ENCODE measurements at regions not wholly inside any gene's neighbourhood (a gene's known extent, or its start where the extent isn't known, plus 50 kb on each side); places are given as distances from the start of the nearest gene placed in this dataset.

GRCh38 chr18:71541643-71542042, 1002.5 kb downstream of the CBLN2 start:
- no peak for TF ChIP-seq CTCF (IDR thresholded peaks at IDR 0.05; ENCODE audit: unreplicated experiment)
- Mint-ChIP-seq H3K4me3 (ENCODE audit: unreplicated experiment) (no peak overlapping the region), H3K27ac (ENCODE audit: unreplicated experiment) (no peak overlapping the region), H3K9me3 (ENCODE audit: unreplicated experiment) (peaks cover 22% of the 10 kb centered on the region), H3K27me3 (ENCODE audit: unreplicated experiment) (no peaks in the 10 kb centered on the region), H3K36me3 (ENCODE audit: low read depth, unreplicated experiment) (no peaks in the 10 kb centered on the region), H3K4me1 (ENCODE audit: unreplicated experiment) (no peaks in the 10 kb centered on the region)
- DNase-seq (ENCODE audit: low spot score), result no peak

GRCh38 chr18:71529703-71530303, 1014.3 kb downstream of the CBLN2 start:
- no peak for TF ChIP-seq CTCF (IDR thresholded peaks at IDR 0.05; ENCODE audit: unreplicated experiment)
- no peaks in the 10 kb centered on the region for H3K4me1 Mint-ChIP-seq (ENCODE audit: unreplicated experiment)
- H3K27ac Mint-ChIP-seq (ENCODE audit: unreplicated experiment), result no peak overlapping the region
- H3K4me3 Mint-ChIP-seq (ENCODE audit: unreplicated experiment), result no peak overlapping the region
- no peaks in the 10 kb centered on the region for H3K27me3 Mint-ChIP-seq (ENCODE audit: unreplicated experiment)
- H3K36me3 Mint-ChIP-seq (ENCODE audit: low read depth, unreplicated experiment), result no peaks in the 10 kb centered on the region
- H3K9me3 Mint-ChIP-seq (ENCODE audit: unreplicated experiment), result peaks cover 15% of the 10 kb centered on the region
- DNase-seq (ENCODE audit: low spot score), result no peak

DNA sequence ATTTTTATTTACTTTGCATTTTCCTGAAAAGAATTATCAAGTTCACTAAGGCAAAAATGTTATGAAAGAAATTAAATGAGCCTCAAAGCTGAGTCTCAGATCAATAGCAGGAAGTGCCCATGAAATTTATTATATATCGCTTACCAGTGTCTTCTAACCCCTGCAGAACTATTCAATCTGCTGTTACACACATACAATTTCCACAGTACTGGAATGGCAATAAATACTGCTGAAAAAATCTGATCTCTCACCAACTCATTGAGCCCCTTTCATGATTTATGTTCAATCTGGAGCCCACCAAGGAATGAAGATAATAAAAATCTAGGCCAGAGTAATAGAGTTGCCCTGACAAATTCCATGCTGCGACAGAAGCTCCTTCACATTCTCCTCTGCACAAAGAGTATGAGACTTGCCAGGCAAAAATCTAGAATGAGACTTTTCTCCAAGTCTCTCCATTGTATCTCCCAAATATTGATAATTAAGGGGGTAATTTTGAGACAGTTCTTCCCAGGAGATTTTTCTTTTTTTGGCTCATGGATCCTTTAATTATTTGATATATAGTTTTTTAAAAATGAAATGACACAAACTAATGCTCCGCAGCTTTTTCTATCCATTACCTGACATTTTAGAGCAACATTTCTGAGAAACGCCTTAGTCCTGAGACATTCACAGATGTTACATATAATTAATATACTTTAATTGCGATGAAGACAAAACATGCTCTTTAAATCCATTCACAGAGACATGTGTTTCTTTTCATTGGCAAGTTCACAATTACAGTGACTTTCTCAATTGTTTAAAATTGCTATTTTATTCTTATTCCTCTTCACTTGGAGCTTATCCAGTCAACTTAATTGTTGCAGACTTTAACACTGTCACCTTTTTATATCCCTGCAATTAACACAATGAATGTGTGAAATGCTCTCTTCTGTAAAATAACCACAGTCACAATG, 1020.4 kb downstream of the CBLN2 start:
- Mint-ChIP-seq H3K27ac (ENCODE audit: unreplicated experiment) (no peak overlapping the region), H3K4me3 (ENCODE audit: unreplicated experiment) (no peak overlapping the region), H3K27me3 (ENCODE audit: unreplicated experiment) (no peaks in the 10 kb centered on the region), H3K4me1 (ENCODE audit: unreplicated experiment) (no peaks in the 10 kb centered on the region), H3K9me3 (ENCODE audit: unreplicated experiment) (peaks cover 11% of the 10 kb centered on the region), H3K36me3 (ENCODE audit: low read depth, unreplicated experiment) (no peaks in the 10 kb centered on the region)
- no peak for DNase-seq (ENCODE audit: low spot score)
- TF ChIP-seq CTCF (IDR thresholded peaks at IDR 0.05; ENCODE audit: unreplicated experiment), result no peak

GRCh38 chr18:71505526-71505925, 1038.6 kb downstream of the CBLN2 start:
- TF ChIP-seq CTCF (IDR thresholded peaks at IDR 0.05; ENCODE audit: unreplicated experiment), result no peak
- Mint-ChIP-seq H3K4me3 (ENCODE audit: unreplicated experiment) (no peak overlapping the region), H3K4me1 (ENCODE audit: unreplicated experiment) (no peaks in the 10 kb centered on the region), H3K27me3 (ENCODE audit: unreplicated experiment) (peaks cover 2% of the 10 kb centered on the region), H3K9me3 (ENCODE audit: unreplicated experiment) (peaks cover 37% of the 10 kb centered on the region), H3K27ac (ENCODE audit: unreplicated experiment) (no peak overlapping the region), H3K36me3 (ENCODE audit: low read depth, unreplicated experiment) (no peaks in the 10 kb centered on the region)
- DNase-seq (ENCODE audit: low spot score), result no peak

DNA sequence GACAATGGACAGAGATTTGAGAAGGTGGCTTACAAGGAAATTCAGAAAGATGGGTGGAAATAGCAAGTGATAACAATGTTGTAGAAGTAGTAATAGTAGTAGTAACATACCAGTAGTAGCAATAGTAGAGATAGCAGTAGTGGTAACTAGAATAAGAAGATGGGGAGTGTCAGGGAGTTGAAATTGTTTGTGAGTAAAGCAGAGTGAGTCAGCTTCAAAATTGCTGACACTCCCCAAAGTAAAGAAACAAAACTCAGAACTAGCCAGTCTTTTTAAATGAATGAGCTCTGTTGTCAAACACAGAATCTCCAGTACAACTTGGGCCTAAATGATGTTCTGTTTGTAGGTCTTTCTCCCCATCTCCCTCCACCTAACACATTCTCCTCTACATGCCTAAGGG, 1040.9 kb downstream of the CBLN2 start:
- Mint-ChIP-seq H3K27me3 (ENCODE audit: unreplicated experiment) (peaks cover 2% of the 10 kb centered on the region), H3K4me3 (ENCODE audit: unreplicated experiment) (no peak overlapping the region), H3K36me3 (ENCODE audit: low read depth, unreplicated experiment) (no peaks in the 10 kb centered on the region), H3K9me3 (ENCODE audit: unreplicated experiment) (peaks cover 35% of the 10 kb centered on the region), H3K4me1 (ENCODE audit: unreplicated experiment) (no peaks in the 10 kb centered on the region), H3K27ac (ENCODE audit: unreplicated experiment) (no peak overlapping the region)
- no peak for TF ChIP-seq CTCF (IDR thresholded peaks at IDR 0.05; ENCODE audit: unreplicated experiment)
- DNase-seq (ENCODE audit: low spot score), result no peak

Data from endothelial cell (in vitro differentiated cells).